Right lobe of liver (tissue), 4 donors: ENCODE measurements at regions not wholly inside any gene's neighbourhood (a gene's known extent, or its start where the extent isn't known, plus 50 kb on each side); places are given as distances from the start of the nearest gene placed in this dataset.

ENCODE experiments used
- POLR2A ChIP-seq: fragments of 450-650 bp; IDR thresholded peaks from one replicate; pipeline ENCODE4 v1.6.1; 2017; ENCODE audit warnings: antibody characterized with exemption, mild to moderate bottlenecking
- TF ChIP-seq, protein P1 (sequence below), 4 donors: fragments of 200-600 bp in 3 of 4; fragments of 450-650 bp in 1 of 4; IDR thresholded peaks; one replicate each; pipeline versions ENCODE4 v1.5.1 to v1.8.0; 2016 to 2022; ENCODE audit warnings: antibody characterized with exemption in 4 of 4, mild to moderate bottlenecking in 2 of 4
- donor health status: DM: no; HTN: no; CAD: no.
- donor health status: DM: no; HTN: no; CAD: no.
- donor health status: DM: no; HTN: yes; CAD: no.

DNA sequence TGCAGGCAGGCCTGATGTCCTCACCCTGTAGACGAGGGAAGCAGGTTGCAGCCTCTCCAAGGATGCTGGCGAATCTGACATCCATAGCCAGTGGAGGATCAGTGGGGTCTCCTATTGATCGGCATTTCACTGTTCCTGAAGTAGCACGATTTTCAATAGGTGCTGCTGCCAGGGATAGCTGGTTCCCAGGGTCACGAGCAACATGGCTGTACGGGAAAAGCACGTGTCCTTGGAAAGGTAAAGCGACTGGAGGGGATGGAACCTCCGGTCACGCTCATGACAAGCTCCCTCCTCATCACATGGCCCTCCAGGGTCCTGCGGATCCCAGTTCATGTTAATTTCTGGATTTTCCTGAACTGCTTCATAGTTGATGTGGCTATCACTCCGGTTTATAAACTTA lies 373.7 kb upstream of the SMIM21 start:
- TF ChIP-seq, protein P1, sequence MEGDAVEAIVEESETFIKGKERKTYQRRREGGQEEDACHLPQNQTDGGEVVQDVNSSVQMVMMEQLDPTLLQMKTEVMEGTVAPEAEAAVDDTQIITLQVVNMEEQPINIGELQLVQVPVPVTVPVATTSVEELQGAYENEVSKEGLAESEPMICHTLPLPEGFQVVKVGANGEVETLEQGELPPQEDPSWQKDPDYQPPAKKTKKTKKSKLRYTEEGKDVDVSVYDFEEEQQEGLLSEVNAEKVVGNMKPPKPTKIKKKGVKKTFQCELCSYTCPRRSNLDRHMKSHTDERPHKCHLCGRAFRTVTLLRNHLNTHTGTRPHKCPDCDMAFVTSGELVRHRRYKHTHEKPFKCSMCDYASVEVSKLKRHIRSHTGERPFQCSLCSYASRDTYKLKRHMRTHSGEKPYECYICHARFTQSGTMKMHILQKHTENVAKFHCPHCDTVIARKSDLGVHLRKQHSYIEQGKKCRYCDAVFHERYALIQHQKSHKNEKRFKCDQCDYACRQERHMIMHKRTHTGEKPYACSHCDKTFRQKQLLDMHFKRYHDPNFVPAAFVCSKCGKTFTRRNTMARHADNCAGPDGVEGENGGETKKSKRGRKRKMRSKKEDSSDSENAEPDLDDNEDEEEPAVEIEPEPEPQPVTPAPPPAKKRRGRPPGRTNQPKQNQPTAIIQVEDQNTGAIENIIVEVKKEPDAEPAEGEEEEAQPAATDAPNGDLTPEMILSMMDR (IDR thresholded peaks at IDR 0.05) = no peak
- TF ChIP-seq POLR2A = no peak
